ENCODE measurements at regions not wholly inside any gene's neighbourhood (a gene's known extent, or its start where the extent isn't known, plus 50 kb on each side); places are given as distances from the start of the nearest gene placed in this dataset.

DNA sequence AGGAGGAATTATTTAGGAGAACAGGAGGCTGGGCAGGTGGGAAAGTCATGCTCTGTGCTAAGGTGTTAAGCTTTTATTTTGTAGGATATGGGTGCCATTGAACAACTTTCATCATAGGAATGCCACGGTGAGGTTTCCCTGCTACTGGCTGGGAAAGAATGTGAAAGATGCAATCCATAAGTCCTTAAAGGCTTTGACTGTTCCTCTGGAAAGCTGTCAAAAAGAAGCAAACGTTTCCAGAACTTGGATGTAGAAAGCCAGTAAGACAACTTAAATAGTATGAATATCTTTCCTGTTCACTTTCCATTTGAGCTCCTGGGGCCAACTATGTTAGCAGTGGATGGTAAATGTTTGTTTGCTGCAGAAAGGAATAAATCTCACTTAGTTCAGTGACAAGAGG is 574.4 kb downstream of the RNF144B start:
- TF ChIP-seq, protein P1, sequence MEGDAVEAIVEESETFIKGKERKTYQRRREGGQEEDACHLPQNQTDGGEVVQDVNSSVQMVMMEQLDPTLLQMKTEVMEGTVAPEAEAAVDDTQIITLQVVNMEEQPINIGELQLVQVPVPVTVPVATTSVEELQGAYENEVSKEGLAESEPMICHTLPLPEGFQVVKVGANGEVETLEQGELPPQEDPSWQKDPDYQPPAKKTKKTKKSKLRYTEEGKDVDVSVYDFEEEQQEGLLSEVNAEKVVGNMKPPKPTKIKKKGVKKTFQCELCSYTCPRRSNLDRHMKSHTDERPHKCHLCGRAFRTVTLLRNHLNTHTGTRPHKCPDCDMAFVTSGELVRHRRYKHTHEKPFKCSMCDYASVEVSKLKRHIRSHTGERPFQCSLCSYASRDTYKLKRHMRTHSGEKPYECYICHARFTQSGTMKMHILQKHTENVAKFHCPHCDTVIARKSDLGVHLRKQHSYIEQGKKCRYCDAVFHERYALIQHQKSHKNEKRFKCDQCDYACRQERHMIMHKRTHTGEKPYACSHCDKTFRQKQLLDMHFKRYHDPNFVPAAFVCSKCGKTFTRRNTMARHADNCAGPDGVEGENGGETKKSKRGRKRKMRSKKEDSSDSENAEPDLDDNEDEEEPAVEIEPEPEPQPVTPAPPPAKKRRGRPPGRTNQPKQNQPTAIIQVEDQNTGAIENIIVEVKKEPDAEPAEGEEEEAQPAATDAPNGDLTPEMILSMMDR (IDR thresholded peaks at IDR 0.05; ENCODE audit: low read depth, low read length, poor library complexity, severe bottlenecking), result no peak
- no peak for TF ChIP-seq EZH2phosphoT487 (IDR thresholded peaks at IDR 0.05; ENCODE audit: borderline replicate concordance, low read length)
